OCI-LY3 (cell line): ENCODE measurements at regions not wholly inside any gene's neighbourhood (a gene's known extent, or its start where the extent isn't known, plus 50 kb on each side); places are given as distances from the start of the nearest gene placed in this dataset.

Experiments used
- H2AFZ ChIP-seq: fragments of 200-600, 300-600 bp; shearing (Covaris generic); 2 replicates; pipeline ENCODE4 v1.6.0; 2014; ENCODE audit warnings: antibody characterized with exemption, low read depth, low read length
- H3K27ac ChIP-seq: fragments of 200-600, 300-600 bp; sonication (generic); 2 replicates; pipeline ENCODE4 v1.5.1; 2014; ENCODE audit warnings: mild to moderate bottlenecking, low read length, moderate library complexity, mixed read lengths
- H3K27me3 ChIP-seq: fragments of 200-600, 300-600 bp; sonication (generic); 2 replicates; pipeline ENCODE4 v1.6.1; 2014; ENCODE audit warnings: low read depth, low read length, mixed read lengths
- H3K36me3 ChIP-seq: fragments of 200-600, 300-600 bp; sonication (generic); replicated peaks from 2 replicates; pipeline ENCODE3; 2014; ENCODE audit warnings: low read depth, low read length, mixed read lengths
- H3K4me1 ChIP-seq: fragments of 300-600, 200-600 bp; sonication (generic); 2 replicates; pipeline ENCODE4 v1.6.1; 2014; ENCODE audit warnings: low read length, mixed read lengths
- H3K4me2 ChIP-seq: fragments of 200-600, 300-600 bp; sonication (generic); 2 replicates; pipeline ENCODE4 v1.6.1; 2014; ENCODE audit warnings: low read length, mixed read lengths
- H3K4me3 ChIP-seq: fragments of 300-600, 200-600 bp; sonication (generic); 2 replicates; pipeline ENCODE4 v1.5.1; 2014; ENCODE audit warnings: antibody characterized with exemption, mild to moderate bottlenecking, low read length, moderate library complexity
- H3K79me2 ChIP-seq: fragments of 300-600, 200-600 bp; shearing (Covaris generic); 2 replicates; pipeline ENCODE4 v1.6.1; 2014; ENCODE audit warnings: mild to moderate bottlenecking, low read length, mixed read lengths
- H3K9ac ChIP-seq: fragments of 300-600, 200-600 bp; shearing (Covaris generic); 2 replicates; pipeline ENCODE4 v1.6.0; 2014; ENCODE audit warnings: mild to moderate bottlenecking, low read length, moderate library complexity
- H3K9me3 ChIP-seq: fragments of 200-600, 300-600 bp; shearing (Covaris generic); 2 replicates; pipeline ENCODE4 v1.6.1; 2014; ENCODE audit warnings: low read length, mixed read lengths; ENCODE audit not compliant: insufficient read depth
- H4K20me1 ChIP-seq: fragments of 200-600, 300-600 bp; sonication (generic); 2 replicates; pipeline ENCODE4 v1.6.1; 2016; ENCODE audit warnings: low read length, mixed read lengths; ENCODE audit not compliant: insufficient read depth
- CTCF ChIP-seq: fragments of 200-600, 300-600 bp; sonication (generic); IDR thresholded peaks from 2 replicates; pipeline ENCODE4 v1.5.1; 2014; ENCODE audit warnings: antibody characterized with exemption, low read length, low read depth
- EZH2phosphoT487 ChIP-seq: fragments of 200-600 bp; shearing (Covaris generic); IDR thresholded peaks from 2 replicates; pipeline ENCODE4 v1.6.1; 2018; ENCODE audit warnings: antibody characterized with exemption, mixed run types, low read depth

- H3K9ac ChIP-seq: no peak overlapping the region
- no peaks in the 10 kb centered on the region for H4K20me1 ChIP-seq
- no peaks in the 10 kb centered on the region for H3K36me3 ChIP-seq
- no peaks in the 10 kb centered on the region for H3K4me1 ChIP-seq
- no peaks in the 10 kb centered on the region for H3K9me3 ChIP-seq
- H3K4me2 ChIP-seq: no peak overlapping the region
- H3K4me3 ChIP-seq: no peak overlapping the region
- H3K79me2 ChIP-seq: no peaks in the 10 kb centered on the region
- H3K27me3 ChIP-seq: no peaks in the 10 kb centered on the region
- H2AFZ ChIP-seq: no peak overlapping the region
- H3K27ac ChIP-seq: no peak overlapping the region
- TF ChIP-seq EZH2phosphoT487 (no peak), CTCF (no peak)
Observed at GRCh38 chr9:23287390-23287789, 538.6 kb downstream of the ELAVL2 start.

- no peak overlapping the region for H3K4me2 ChIP-seq
- no peak overlapping the region for H3K4me3 ChIP-seq
- H4K20me1 ChIP-seq: no peaks in the 10 kb centered on the region
- no peaks in the 10 kb centered on the region for H3K27me3 ChIP-seq
- H3K27ac ChIP-seq: no peak overlapping the region
- H3K9ac ChIP-seq: no peak overlapping the region
- no peaks in the 10 kb centered on the region for H3K36me3 ChIP-seq
- H2AFZ ChIP-seq: no peak overlapping the region
- TF ChIP-seq EZH2phosphoT487 (no peak), CTCF (no peak)
- no peaks in the 10 kb centered on the region for H3K79me2 ChIP-seq
- no peaks in the 10 kb centered on the region for H3K4me1 ChIP-seq
- H3K9me3 ChIP-seq: no peaks in the 10 kb centered on the region
Observed at GRCh38 chr9:23288545-23288944, 537.5 kb downstream of the ELAVL2 start.

DNA sequence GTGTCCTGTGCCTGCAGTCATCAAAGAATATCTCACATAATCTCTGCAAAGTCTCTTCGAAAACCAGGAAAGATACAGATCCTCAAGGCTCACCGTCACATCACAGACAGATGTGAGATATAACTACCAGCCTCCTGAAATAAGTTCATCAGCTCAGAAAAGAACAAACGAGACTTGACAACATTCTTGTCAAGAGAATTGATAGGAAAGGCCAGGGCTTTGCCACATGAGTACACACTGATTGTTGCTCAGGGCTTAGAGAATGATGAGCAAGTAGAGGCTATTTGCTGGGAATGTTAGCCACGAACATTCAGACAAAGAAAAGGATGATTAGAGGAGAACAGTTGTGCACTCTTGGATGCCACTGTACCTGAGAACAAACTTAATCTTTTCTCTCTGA is 535.1 kb downstream of the ELAVL2 start:
- H3K9me3 ChIP-seq: no peaks in the 10 kb centered on the region
- no peaks in the 10 kb centered on the region for H3K79me2 ChIP-seq
- H2AFZ ChIP-seq: no peak overlapping the region
- no peak overlapping the region for H3K4me2 ChIP-seq
- H4K20me1 ChIP-seq: no peaks in the 10 kb centered on the region
- no peak overlapping the region for H3K9ac ChIP-seq
- no peak for TF ChIP-seq CTCF
- no peak for TF ChIP-seq EZH2phosphoT487
- no peaks in the 10 kb centered on the region for H3K27me3 ChIP-seq
- no peak overlapping the region for H3K27ac ChIP-seq
- H3K36me3 ChIP-seq: no peaks in the 10 kb centered on the region
- H3K4me1 ChIP-seq: no peaks in the 10 kb centered on the region
- no peak overlapping the region for H3K4me3 ChIP-seq

DNA sequence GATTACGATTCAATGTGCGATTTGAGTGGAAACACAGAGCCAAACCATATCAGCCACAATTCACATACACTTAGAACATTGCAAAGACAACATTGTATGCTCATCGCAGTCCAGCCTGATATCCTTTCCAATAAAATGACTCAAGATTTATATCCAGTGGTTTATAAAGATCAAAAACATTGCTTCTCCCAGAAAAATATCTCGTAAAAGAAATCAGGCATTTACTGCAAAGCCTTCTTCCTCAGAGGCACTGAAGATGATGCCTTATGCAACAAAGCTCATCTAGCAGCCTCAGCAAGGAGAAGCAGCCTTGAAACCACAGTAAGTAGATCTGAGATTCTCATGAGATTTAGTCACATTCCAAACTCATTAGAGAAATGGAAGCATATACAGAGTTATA is 523.8 kb downstream of the ELAVL2 start:
- H3K9ac ChIP-seq: no peak overlapping the region
- H3K79me2 ChIP-seq: no peaks in the 10 kb centered on the region
- H3K4me1 ChIP-seq: no peaks in the 10 kb centered on the region
- no peak overlapping the region for H3K4me3 ChIP-seq
- TF ChIP-seq EZH2phosphoT487 (no peak), CTCF (no peak)
- no peak overlapping the region for H3K27ac ChIP-seq
- no peak overlapping the region for H3K4me2 ChIP-seq
- H3K27me3 ChIP-seq: no peaks in the 10 kb centered on the region
- H3K9me3 ChIP-seq: no peaks in the 10 kb centered on the region
- no peaks in the 10 kb centered on the region for H3K36me3 ChIP-seq
- H2AFZ ChIP-seq: no peak overlapping the region
- no peaks in the 10 kb centered on the region for H4K20me1 ChIP-seq
